Stimulated activated CD4-positive, alpha-beta T cell treated with anti-CD3 and anti-CD28 coated beads, Interleukin-12 subunit alpha, Interleukin-12 subunit beta, amount 100 ng/mL, for 4 hours (primary cell): ENCODE measurements at regions not wholly inside any gene's neighbourhood (a gene's known extent, or its start where the extent isn't known, plus 50 kb on each side); places are given as distances from the start of the nearest gene placed in this dataset.

Experiments
- DNase-seq: peaks from one replicate; pipeline ENCODE4 v3.0.0-alpha.2; 2020

DNA sequence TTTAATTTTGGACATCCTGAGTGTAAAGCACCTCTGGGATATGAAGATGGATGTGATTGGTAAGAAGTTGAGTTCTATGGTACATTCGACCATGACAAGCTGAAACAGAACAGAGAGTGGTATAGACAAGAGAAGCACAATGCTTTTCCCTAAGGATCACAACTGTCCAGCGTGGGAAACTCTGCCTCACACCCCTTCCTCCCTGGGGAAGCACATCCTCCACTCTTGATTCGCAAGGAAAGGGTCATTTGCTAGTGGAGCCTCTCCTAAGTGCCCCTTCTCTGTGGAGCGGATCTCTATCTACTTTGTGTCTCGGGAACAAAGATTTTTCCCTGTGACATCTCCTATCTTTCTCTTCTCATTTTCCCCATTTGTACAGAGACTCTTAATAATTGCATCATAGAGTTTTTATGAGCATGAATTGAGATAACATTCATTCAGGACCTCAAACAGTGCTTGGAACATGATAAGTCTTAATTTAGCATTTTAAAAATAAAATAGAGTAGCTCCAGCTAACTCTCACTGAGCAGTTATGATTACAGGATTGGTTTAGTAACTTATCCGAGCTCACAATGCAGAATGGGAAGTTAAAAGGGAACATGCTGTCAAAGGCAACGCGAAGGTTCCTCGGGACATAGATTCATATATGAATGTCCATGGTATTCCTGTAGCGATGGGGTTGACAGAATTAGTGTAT is 775.2 kb downstream of the C6orf118 start:
- DNase-seq, result no peak

DNA sequence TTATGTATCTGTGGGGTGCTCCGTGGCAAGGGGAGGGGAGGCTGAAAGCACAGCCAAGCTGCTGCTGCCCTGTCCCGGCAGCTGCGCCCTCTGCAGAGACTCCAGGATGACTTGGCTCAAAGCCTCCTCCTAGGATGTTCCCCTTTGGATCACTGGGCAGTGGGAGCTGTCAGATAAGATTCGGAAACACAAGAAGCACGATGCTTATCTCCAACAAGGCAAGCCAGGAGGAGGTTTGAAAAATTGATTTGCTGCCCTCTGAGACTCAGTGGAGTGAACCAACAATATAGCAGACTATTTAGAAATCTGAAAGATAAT is 776.4 kb downstream of the C6orf118 start:
- DNase-seq, result no peak

DNA sequence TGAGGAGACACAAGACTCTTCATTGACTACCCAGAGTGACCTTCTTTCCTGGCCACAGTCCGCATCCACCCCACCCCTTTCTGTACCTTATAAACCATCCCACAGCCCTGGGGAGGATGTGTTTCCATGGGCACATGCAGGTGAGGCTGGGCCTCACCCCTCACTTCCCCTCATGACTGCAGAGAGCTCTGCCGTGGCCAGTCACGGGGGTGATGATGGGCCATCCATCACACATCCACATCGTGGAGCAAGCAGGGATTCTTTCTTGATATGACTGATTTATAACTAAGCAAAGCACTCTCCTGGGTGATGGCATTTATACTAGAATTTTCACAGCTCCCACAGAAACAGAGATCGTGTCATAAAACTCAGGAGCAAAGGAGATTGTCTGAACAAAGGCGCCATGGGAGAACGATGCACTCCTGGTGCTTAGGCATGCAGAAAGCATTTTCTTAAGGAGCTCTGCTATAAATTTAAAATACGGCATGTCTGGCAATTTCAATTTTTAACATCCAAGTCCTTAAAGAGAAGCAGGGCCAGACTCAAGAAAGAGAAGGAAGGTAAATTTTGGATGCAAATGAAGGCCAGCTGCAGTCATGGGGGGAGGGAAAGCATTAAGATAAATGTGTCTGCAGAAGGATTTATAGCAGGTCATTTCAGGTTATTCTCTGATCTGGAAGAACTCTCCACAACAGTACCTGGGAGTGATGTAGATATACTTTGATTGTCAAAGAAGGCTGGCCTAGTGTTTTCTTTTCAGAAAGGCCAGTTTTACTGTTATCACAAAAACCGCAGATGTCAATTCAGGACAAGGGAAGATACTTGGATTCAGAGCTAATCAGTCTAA is 777.0 kb downstream of the C6orf118 start:
- no peak for DNase-seq

DNA sequence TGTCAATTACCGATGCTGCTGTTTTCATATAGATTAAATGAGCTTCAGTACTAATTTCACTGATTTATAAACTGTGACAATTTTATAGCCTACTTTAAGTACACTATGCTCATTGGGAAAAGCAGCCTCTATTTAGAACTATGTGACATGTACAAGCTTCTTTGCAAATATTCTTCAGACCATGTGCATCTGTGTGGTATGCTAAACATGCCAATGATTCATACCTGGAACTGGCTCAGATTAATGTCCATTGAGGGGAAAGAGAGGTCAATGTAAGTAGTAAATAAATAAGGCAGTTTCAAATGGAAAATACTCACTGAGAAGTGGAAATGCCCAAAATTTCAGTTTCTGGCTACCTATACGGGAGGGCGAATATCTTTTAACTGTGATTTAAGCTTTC is 777.7 kb downstream of the C6orf118 start:
- DNase-seq, result no peak

DNA sequence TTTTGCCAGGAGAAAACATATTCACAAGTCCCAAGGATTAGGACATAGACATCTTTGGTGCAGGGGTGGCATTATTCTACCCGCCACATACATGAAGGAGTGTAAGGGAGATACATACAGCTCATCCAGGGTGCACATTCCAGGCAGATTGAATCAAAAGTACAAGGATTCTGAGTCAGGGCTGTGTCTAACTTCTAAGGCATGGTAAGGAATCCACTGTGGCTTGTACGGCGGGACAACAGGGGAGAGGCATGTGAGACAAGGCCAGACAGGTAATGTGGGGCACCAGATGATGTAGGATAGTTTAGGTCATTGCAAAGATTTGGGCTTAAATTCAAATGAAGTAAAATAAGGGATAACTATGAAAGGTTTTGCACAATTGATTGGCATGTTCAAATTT is 780.9 kb downstream of the C6orf118 start:
- no peak for DNase-seq

DNA sequence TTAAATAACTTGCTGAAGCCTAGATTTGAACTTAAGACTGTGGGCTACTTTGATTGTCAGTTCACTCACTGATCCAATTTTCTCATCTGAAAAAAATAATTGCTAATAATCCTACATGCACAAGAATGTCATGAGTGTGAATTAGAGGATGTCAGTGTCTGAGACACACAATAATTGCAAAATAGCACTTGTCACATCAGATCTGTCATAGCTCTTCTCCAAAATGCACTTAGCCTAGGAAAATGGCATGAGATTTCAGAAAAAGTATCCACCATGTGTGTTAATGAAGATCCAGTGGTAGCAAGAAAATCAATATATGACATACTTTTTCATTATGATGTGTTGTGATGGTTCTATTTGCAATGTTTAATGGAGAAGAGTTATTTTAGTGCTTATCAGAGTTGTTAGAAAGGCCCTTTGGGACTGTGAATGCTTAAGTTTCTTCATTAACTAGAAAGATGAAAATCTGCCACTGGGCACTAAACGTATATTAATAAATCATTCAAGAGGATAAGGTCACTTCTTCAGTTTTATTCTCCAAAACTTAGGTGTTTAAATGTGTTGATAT is 786.2 kb downstream of the C6orf118 start:
- no peak for DNase-seq

DNA sequence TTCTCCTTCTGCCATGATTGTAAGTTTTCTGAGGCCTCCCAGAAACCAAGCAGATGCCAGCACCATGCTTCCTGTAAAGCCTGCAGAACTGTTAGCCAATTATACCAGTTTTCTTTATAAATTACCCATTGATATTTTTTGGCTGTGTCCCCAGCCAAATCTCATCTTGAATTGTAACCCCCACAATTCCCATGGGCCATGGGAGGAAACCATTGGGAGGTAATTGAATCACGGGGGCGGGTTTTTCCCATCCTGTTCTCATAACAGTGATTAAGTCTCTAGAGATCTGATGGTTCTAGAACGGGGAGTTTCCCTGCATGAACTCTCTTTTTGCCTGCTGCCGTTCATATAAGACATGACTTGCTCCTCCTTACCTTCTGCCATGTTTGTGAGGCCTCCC is 788.5 kb downstream of the C6orf118 start:
- no peak for DNase-seq

DNA sequence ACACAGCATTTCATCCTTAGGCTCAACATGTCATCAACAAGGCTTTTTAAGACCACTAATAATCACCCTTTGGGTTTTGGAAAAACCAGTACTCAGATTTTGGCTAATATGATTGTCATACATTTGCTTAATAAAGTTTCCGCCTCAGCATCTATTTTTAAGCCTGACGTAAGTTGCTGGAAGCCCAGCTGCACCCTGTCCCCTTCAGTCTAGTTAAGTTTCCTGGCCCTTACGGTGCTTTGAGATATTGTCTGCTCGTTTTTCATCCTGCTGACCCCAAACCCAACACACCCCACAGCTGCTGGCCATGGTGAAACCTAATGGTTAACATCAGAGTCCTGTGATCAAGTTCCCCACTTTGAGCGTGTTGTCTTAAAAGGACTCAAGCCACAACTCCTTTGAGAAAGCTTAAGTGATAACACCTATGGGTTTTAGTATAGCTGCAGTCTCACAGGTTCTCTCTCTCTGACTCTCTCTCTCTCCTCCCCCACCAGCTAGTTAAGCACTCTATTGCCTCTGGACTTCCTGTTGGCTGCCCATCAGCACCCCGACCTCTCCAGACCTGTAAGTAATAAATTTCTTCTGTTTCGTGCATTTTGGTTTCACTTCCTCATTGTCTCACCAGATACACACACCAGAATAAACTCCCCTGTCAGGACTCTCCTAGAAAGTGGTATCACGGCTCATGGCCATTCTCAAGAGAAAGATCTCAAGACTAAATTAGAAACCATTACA is 802.0 kb downstream of the C6orf118 start:
- DNase-seq, result no peak

DNA sequence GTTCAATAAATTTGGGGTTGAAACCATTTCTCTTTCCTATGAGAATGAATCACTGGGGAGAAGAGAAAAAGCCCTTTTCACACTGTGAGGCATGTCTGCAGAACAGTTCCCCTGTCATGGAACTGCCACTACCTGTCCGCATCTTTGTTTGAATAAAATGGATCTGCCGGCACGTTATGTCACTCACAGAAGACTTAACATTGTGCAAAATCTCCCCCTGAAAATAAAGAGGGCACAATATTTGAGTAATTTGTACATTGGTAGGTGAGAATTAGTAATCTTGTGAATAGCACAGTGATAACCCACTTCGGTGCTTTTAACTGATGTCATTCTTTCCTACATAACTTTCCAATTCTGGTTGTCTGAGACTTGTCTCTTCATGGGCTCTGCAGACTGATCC is 804.0 kb downstream of the C6orf118 start:
- DNase-seq, result no peak

DNA sequence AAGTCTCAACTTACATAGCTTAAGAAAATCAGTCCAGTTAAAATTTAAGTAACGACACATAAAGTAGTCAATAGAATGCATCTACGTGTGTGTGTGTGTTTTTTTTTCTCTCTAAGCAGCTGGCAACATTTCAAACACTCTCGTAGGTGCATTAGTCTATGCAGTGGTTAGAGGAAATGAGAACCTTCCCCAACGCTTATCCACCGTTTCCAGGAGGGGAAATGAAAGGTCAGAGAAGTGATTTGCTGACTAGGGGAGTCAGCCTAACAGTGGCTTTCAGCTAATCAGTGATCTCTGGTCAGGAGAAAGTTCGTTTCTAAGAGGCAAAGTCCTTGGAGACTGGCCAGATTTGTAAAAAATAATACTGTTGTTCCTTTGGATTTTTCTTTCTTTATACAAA is 806.6 kb downstream of the C6orf118 start:
- DNase-seq, result no peak

DNA sequence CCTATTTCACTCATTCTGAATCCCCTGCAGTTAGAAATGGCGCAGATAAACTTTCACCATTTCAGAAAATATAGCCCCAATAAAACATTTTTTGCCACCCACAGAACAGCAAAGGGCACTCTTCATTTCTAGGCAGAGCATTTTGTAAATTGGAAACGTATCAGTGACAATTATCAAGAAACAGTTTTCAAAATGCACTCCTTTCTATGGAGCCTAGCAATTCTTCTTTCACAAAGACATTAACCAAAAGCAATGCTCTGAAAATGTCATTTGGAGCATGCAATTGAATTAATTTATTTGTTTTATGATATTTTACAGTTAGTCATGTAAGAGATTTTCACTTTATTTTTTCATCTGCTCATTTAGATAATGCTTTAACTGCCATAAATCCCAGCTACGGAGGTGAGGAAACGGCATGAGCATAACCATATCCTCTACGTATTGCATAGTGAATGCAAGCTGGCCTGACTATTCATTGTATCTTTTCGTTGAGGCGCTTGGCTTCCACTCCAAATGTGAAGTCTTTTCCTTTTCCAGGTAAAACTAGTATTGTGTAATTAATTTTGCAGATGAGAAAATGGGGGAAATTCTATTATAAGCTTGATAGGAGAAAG is 813.4 kb downstream of the C6orf118 start:
- DNase-seq, result no peak

DNA sequence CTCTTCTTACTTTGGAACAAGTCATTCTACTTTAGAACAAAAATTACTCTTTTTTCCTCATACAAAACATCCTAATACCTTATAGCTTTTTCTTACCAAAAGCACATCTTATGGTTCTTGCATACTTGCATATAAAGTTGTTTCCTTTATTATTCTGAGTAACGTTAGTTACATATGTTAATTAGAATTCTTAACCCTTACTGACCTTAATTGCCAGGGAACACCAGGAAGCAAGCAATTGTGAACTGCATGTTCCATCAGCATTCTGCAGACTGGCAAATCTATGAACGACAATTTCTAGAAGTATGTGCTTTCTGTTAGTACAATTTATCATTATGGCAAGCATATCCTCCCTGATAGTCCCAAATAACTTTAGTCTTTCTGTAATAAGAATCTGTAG is 831.0 kb downstream of the C6orf118 start:
- no peak for DNase-seq

DNA sequence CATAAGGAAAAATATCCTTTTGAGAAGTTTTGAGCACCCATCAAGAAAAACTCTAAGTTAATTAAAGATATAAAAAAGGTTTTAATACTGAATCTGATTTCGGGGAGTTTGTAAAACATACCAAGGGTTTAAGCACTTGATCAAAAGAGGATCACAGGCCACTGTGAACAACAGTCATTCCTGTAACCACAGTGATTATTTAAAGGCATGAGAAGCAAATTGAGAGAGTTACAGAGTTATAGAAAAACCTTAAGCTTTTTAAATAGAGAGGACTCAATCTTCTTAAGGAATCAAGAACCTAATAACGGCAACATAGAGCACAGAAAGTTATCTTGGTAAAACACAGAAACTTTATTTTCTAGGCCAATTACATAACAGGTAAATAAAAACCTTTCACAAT is 831.6 kb downstream of the C6orf118 start:
- no peak for DNase-seq

DNA sequence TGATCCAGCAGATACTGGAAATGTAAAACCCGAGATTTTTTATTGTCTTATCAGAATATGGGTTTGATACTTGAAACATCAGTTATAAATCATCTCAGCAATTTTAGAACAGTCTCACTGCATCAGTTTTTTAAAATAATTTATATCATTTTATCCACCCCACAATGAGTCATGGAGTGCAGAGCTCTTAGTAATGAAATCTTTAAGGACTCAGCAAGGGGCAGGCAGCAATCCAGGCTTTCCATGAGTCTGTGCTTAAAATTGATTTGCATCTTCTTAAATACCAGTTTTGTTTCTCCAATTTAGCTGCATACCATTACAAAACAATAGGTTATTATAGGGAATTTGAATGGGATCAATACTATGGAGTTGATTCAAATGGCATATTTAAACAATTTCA is 832.3 kb downstream of the C6orf118 start:
- DNase-seq, result no peak

DNA sequence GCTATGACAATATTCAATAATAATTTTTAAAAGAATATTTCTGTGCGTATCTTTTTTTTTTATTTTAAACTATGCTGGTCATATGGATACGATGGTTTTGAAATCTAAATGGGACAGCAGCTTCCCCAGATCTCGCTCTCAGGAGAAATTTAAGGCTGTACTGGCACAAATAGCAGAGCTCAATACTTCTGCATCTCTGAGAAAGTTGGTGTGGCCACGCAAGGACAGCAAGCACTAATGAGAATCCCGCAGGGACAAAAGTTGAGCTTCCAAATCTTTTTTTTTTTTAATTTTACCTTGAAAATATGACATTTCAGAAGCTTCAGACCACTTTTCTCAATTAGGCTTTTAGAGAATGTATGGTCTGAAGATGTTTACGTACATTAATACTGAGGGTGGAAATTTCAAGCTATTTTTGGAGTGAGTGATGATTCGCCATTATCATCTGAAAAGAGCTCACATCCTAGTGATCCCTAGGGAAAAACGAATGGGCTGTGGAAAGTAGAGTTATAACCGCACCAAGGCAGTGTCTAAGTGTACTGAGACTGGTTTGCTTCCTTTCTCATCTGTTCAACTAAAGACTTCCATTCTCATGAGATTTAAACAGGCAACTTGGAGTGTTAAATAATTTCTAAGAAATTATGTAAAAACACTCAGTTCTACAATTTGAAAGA is 840.0 kb downstream of the C6orf118 start:
- no peak for DNase-seq

DNA sequence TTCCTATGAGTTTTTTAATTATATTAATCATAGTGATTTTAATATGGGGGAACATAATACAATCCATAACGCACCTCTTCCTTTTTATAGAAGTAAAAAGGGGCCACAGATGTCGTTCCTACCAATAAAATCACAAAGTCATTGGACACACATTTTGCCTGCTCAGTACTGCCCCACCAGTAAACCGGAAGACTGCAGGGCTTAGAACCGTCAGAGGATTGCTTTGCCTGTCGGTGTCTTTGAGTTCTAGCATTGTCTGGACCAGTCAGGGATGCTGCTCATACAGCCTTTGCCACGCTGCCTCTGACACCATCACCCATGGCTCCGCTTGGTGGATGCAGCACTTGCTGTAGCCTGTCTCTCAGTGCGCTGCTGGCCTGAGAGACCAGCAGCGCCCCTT is 853.6 kb downstream of the C6orf118 start:
- no peak for DNase-seq

DNA sequence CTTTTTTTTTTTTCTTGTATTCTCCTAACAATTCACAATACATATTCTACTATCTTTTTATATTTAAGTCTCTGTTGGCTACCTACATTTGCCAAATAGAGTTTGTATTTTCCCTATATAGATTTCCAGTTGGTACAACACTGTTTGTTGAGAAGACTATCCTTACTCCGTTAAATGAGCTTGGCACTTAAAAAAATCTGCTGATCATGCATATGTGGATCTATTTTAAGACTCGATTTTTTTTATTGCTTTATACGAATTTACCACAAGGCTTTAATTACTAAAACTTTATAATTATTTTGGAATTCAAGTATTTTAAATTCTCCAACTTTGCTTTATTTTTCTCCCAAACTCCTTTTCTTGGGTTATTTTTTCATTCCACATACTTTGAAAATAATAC is 855.6 kb downstream of the C6orf118 start:
- no peak for DNase-seq

DNA sequence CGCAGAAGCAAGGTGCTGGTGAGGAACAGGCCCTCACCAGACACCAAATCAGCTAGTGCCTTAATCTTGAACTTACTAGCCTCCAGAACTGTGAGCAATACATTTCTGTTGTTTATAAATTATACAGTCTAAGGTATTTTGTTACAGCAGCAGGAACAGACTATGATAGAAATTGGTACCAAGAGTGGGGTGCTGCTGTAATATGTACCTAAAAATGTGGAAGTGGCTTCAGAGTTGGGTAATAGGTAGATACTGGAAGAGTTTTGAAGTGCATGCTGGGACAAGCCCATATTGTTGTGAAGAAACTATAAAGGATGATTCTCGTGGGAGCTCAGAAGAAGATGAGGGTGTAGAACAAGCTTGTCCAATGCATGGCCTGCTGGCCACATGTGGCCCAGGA is 866.8 kb downstream of the C6orf118 start:
- no peak for DNase-seq

DNA sequence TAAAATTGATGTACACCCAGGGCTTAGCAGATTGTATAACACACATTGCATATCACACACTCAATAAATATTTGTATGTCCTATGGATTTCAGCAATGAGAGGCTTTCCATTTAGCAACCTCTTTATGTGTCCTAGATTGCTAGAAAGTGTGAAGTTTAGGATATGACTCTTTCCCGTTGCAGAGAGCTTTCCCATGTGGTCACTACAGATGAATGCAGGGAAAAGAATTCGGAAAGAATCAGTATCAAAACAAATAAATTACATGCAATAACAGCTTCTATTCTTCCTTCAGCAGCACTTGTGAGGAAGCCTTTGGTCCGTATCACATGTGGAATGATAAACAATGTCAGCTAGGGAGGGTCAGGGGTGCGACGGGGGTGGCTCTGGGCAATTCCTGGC is 870.1 kb downstream of the C6orf118 start:
- no peak for DNase-seq

DNA sequence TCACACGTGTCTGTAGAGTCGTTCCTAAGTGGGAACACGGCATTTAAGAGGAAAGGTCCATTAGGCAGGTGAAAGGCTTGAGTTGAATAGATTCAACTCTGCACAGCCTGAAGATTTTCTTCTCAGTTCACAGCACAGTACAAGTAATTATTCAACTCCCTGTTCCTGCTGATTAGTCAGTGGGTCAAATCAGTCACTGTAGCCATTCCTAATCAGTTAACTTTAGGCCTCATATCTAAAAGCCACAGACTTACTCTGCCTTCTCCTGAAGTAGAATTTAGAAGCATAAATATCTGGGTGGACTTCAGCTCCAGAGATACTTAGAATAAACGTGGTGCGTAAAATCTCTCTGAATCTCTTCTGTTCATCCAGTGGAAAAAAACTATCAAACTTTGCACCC is 872.4 kb downstream of the C6orf118 start:
- no peak for DNase-seq

DNA sequence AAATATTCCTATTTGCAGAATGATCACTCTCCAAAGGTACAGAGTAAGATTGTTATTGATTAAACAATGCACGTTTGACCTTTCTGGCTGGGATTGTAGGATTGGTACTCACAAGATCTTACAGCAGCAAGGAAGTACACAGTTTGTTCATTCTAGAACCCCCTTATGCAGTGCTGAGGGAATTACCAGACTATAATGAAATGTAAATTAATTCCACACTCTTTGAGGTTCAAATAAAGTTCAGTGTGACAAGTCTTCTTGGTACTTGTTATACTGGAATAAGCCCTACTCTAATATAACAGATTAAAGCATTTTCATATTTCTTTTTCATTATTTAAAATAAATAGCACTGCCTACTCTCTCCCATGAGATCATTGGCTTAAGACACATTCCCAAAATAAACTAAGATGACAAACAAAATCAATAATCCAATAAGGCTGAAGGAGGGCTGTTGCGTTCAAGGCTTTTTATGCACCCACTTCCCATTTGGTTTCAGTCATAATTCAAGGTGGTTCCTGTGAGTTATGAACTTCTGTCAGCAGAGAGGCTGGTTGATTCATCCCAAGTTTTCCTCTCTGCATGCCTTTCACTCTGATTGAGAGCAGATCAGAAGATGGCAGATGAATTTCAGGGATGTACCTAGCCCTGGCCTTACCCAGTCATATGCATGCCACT is 881.5 kb downstream of the C6orf118 start:
- no peak for DNase-seq

DNA sequence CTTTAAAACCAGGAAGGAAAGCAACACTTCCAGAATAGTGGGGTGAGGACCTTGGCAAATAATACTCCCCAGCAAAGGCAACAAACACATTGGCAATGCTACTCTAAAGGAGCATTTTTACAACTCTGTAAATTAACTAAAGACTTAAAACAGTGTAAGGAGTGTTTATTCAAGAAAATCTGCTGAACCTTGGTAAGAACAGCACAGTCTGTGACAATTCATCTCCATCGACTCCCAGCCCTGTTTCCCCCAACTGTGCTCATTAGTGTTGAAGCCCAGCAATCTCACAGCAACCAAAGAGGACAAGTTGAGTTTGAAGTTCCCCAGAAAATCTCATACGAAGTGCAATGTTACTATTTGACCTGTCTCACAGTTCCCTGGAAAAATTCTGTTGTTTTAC is 884.9 kb downstream of the C6orf118 start:
- no peak for DNase-seq
